H9 (cell line): ENCODE measurements at regions not wholly inside any gene's neighbourhood (a gene's known extent, or its start where the extent isn't known, plus 50 kb on each side); places are given as distances from the start of the nearest gene placed in this dataset.

Experiments
- DNase-seq: peaks from one replicate; pipeline ENCODE4 v3.0.0-alpha.2; 2017
- H2AFZ ChIP-seq: one replicate; pipeline ENCODE4 v1.6.1; 2013; ENCODE audit warnings: mild to moderate bottlenecking, low read length, control low read depth, moderate library complexity
- H2AK5ac ChIP-seq: 2 replicates; pipeline ENCODE4 v1.6.1; 2013; ENCODE audit warnings: low read length, control low read depth, mixed read lengths; ENCODE audit not compliant: insufficient read length
- H2BK120ac ChIP-seq: one replicate; pipeline ENCODE4 v1.6.1; 2013; ENCODE audit warnings: low read depth, mild to moderate bottlenecking, low read length, control low read depth, inconsistent platforms; ENCODE audit not compliant: poor library complexity, severe bottlenecking
- H2BK12ac ChIP-seq: 2 replicates; pipeline ENCODE4 v1.6.1; 2013; ENCODE audit warnings: low read length, control low read depth, mixed read lengths, low read depth; ENCODE audit not compliant: insufficient read length
- H2BK15ac ChIP-seq: 2 replicates; pipeline ENCODE4 v1.6.1; 2013; ENCODE audit warnings: low read depth, low read length, control low read depth
- H2BK20ac ChIP-seq: one replicate; pipeline ENCODE4 v1.6.1; 2013; ENCODE audit warnings: low read depth, mild to moderate bottlenecking, low read length, control low read depth, inconsistent platforms; ENCODE audit not compliant: poor library complexity, severe bottlenecking
- H2BK5ac ChIP-seq: 2 replicates; pipeline ENCODE4 v1.6.1; 2013; ENCODE audit warnings: low read length, control low read depth, mixed read lengths; ENCODE audit not compliant: insufficient read length
- H3K14ac ChIP-seq: 2 replicates; pipeline ENCODE4 v1.6.1; 2013; ENCODE audit warnings: low read length, control low read depth; ENCODE audit not compliant: insufficient read depth
- H3K18ac ChIP-seq: 2 replicates; pipeline ENCODE4 v1.6.1; 2013; ENCODE audit warnings: low read depth, mild to moderate bottlenecking, mixed read lengths, low read length, control low read depth; ENCODE audit not compliant: insufficient read length
- H3K23ac ChIP-seq: 2 replicates; pipeline ENCODE4 v1.6.1; 2013; ENCODE audit warnings: low read length, control low read depth, mixed read lengths, low read depth; ENCODE audit not compliant: insufficient read length
- H3K23me2 ChIP-seq: 2 replicates; pipeline ENCODE4 v1.6.1; 2013; ENCODE audit warnings: low read depth, mild to moderate bottlenecking, mixed read lengths, low read length, control low read depth; ENCODE audit not compliant: insufficient read length, poor library complexity, severe bottlenecking
- H3K27ac ChIP-seq: 2 replicates; pipeline ENCODE4 v1.5.1; 2013; ENCODE audit warnings: low read length, control low read depth, mixed read lengths, low read depth; ENCODE audit not compliant: insufficient read length
- H3K27me3 ChIP-seq: 2 replicates; pipeline ENCODE4 v1.6.1; 2013; ENCODE audit warnings: low read length, control low read depth, inconsistent platforms; ENCODE audit not compliant: insufficient read depth
- H3K4ac ChIP-seq: 2 replicates; pipeline ENCODE4 v1.6.1; 2013; ENCODE audit warnings: low read depth, mild to moderate bottlenecking, control low read depth, inconsistent platforms, low read length, moderate library complexity
- H3K4me1 ChIP-seq: 2 replicates; pipeline ENCODE4 v1.6.1; 2013; ENCODE audit warnings: low read length, control low read depth, inconsistent platforms; ENCODE audit not compliant: insufficient read depth
- H3K4me2 ChIP-seq: 2 replicates; pipeline ENCODE4 v1.6.1; 2013; ENCODE audit warnings: low read length, control low read depth, mixed read lengths; ENCODE audit not compliant: insufficient read length, insufficient read depth
- H3K56ac ChIP-seq: 2 replicates; pipeline ENCODE4 v1.6.1; 2013; ENCODE audit warnings: low read depth, mild to moderate bottlenecking, mixed read lengths, low read length, control low read depth; ENCODE audit not compliant: insufficient read length
- H3K79me1 ChIP-seq: 2 replicates; pipeline ENCODE4 v1.6.1; 2013; ENCODE audit warnings: low read depth, mild to moderate bottlenecking, moderate library complexity, low read length, control low read depth, inconsistent platforms; ENCODE audit not compliant: insufficient read depth, poor library complexity, severe bottlenecking
- H3K79me2 ChIP-seq: 2 replicates; pipeline ENCODE4 v1.6.1; 2013; ENCODE audit warnings: low read length, control low read depth, inconsistent platforms; ENCODE audit not compliant: insufficient read depth
- H3K9ac ChIP-seq: 2 replicates; pipeline ENCODE4 v1.6.1; 2013; ENCODE audit warnings: low read length, control low read depth, mixed read lengths; ENCODE audit not compliant: insufficient read length; ENCODE audit errors: extremely low read depth
- H3K9me3 ChIP-seq: one replicate; pipeline ENCODE4 v1.6.1; 2013; ENCODE audit warnings: low read depth, low read length, inconsistent platforms; ENCODE audit not compliant: control insufficient read depth
- H3T11ph ChIP-seq: one replicate; pipeline ENCODE4 v1.6.1; 2013; ENCODE audit warnings: mild to moderate bottlenecking, low read length, control low read depth, inconsistent platforms
- H4K20me1 ChIP-seq: one replicate; pipeline ENCODE4 v1.6.1; 2013; ENCODE audit not compliant: control insufficient read depth, insufficient read length, insufficient read depth
- H4K5ac ChIP-seq: 2 replicates; pipeline ENCODE4 v1.6.1; 2013; ENCODE audit warnings: low read depth, mild to moderate bottlenecking, mixed read lengths, low read length, control low read depth; ENCODE audit not compliant: insufficient read length
- H4K8ac ChIP-seq: replicated peaks from 2 replicates; pipeline ENCODE4 v1.6.1; 2013; ENCODE audit warnings: low read length, control low read depth, mixed read lengths, low read depth; ENCODE audit not compliant: insufficient read length
- H4K91ac ChIP-seq: 2 replicates; pipeline ENCODE4 v1.6.1; 2013; ENCODE audit warnings: low read depth, mild to moderate bottlenecking, moderate library complexity, mixed read lengths, low read length, control low read depth; ENCODE audit not compliant: insufficient read length
- H3K27ac Mint-ChIP-seq, 3 experiments: 2 replicates in 2 of 3; 3 replicates in 1 of 3; pipeline ENCODE4 v1.8.0; 2020 to 2021; ENCODE audit warnings: mixed read lengths in 3 of 3, mild to moderate bottlenecking in 1 of 3, moderate library complexity in 1 of 3
- H3K27me3 Mint-ChIP-seq: 2 replicates; pipeline ENCODE4 v1.8.0; 2021; ENCODE audit warnings: low read depth, mild to moderate bottlenecking, moderate library complexity, mixed read lengths
- H3K36me3 Mint-ChIP-seq, 3 experiments: 2 replicates in 2 of 3; 3 replicates in 1 of 3; pipeline ENCODE4 v1.8.0; 2020 to 2021; ENCODE audit warnings: low read depth in 3 of 3, mixed read lengths in 3 of 3; ENCODE audit not compliant: insufficient read depth in 1 of 3
- H3K4me1 Mint-ChIP-seq, 2 experiments: 2 replicates each; pipeline ENCODE4 v1.8.0; 2020; ENCODE audit warnings: mixed read lengths in 2 of 2
- H3K4me3 Mint-ChIP-seq, 2 experiments: 2 replicates in 1 of 2; 3 replicates in 1 of 2; pipeline ENCODE4 v1.8.0; 2020 to 2021; ENCODE audit warnings: mild to moderate bottlenecking in 2 of 2, mixed read lengths in 2 of 2, moderate library complexity in 1 of 2
- H3K9me3 Mint-ChIP-seq, 2 experiments: 2 replicates in 1 of 2; 3 replicates in 1 of 2; pipeline ENCODE4 v1.8.0; 2020; ENCODE audit warnings: mild to moderate bottlenecking in 2 of 2, mixed read lengths in 2 of 2, moderate library complexity in 1 of 2
- WGBS: extraction: QIAGEN DNeasy Blood & Tissue Kit; methylation state at CpG from one replicate; pipeline ENCODE4 v1.1.7; 2013; ENCODE audit warnings: missing lambda C conversion rate, low lambda C conversion rate, mixed read lengths; ENCODE audit not compliant: insufficient read length; ENCODE audit errors: extremely low coverage; 5-methylcytosine and 5-hydroxymethylcytosine counted together
- TF ChIP-seq, protein P1 (sequence below): fragments of 200-600 bp; sonication (generic); conservative IDR thresholded peaks from 3 replicates; pipeline ENCODE4 v1.8.0; 2021; ENCODE audit warnings: antibody characterized with exemption, mild to moderate bottlenecking

DNA sequence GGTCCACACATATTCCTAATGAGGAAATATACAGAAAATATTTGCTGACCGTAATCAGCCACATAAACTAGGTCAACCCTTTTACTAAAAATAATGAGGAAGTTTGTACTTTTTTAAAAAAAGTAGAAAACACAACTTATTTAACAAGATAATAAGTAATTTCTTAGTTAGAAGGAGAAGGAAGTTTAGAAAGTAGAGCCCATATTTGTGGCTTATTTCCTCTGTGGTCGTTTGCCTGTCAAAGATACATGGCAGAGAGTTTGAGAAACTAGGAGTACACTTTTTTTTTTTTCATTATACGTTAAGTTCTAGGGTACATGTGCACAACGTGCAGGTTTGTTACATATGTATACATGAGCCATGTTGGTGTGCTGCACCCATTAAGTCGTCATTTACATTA lies 1205.2 kb upstream of the MIR17HG start:
- Histone ChIP-seq H3K56ac (no peak overlapping the region), H3K4ac (no peak overlapping the region), H3K79me1 (no peaks in the 10 kb centered on the region), H3K79me2 (no peaks in the 10 kb centered on the region), H3K27me3 (no peaks in the 10 kb centered on the region), H3K27ac (no peak overlapping the region), H3K9me3 (no peaks in the 10 kb centered on the region), H2AK5ac (no peak overlapping the region), H3T11ph (no peak overlapping the region), H2BK5ac (no peak overlapping the region), H3K14ac (no peak overlapping the region), H4K8ac (no peak overlapping the region), H2BK20ac (no peak overlapping the region), H3K23ac (no peak overlapping the region), H3K4me1 (no peaks in the 10 kb centered on the region), H2BK15ac (no peak overlapping the region), H2BK120ac (no peak overlapping the region), H2AFZ (no peak overlapping the region), H4K20me1 (no peaks in the 10 kb centered on the region), H2BK12ac (no peak overlapping the region), H3K4me2 (no peak overlapping the region), H3K23me2 (no peaks in the 10 kb centered on the region), H3K9ac (no peak overlapping the region), H4K5ac (no peak overlapping the region), H4K91ac (no peak overlapping the region), H3K18ac (no peak overlapping the region)
- Mint-ChIP-seq H3K27ac (no peak overlapping the region), H3K4me1 (no peaks in the 10 kb centered on the region), H3K27me3 (no peaks in the 10 kb centered on the region), H3K36me3 (no peaks in the 10 kb centered on the region; a peak in 1 of 7 replicates), H3K9me3 (peaks cover 3 to 5% of the 10 kb centered on the region in 2 experiments; a peak in 3 of 5 replicates), H3K4me3 (no peak overlapping the region)
- TF ChIP-seq, protein P1, sequence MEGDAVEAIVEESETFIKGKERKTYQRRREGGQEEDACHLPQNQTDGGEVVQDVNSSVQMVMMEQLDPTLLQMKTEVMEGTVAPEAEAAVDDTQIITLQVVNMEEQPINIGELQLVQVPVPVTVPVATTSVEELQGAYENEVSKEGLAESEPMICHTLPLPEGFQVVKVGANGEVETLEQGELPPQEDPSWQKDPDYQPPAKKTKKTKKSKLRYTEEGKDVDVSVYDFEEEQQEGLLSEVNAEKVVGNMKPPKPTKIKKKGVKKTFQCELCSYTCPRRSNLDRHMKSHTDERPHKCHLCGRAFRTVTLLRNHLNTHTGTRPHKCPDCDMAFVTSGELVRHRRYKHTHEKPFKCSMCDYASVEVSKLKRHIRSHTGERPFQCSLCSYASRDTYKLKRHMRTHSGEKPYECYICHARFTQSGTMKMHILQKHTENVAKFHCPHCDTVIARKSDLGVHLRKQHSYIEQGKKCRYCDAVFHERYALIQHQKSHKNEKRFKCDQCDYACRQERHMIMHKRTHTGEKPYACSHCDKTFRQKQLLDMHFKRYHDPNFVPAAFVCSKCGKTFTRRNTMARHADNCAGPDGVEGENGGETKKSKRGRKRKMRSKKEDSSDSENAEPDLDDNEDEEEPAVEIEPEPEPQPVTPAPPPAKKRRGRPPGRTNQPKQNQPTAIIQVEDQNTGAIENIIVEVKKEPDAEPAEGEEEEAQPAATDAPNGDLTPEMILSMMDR = no peak
- DNase-seq = no peak
- no CpG with 5 or more reads among the region's 5 CpGs for WGBS
